Lung (tissue), 11 donors: ENCODE measurements at regions not wholly inside any gene's neighbourhood (a gene's known extent, or its start where the extent isn't known, plus 50 kb on each side); places are given as distances from the start of the nearest gene placed in this dataset.

Experiments
- ATAC-seq: fragments of 200-7000 bp; cut with Tn5 transposase; one replicate; pipeline ENCODE4 v1.9.1; 2020; ENCODE audit warnings: moderate number of reproducible peaks; ENCODE audit not compliant: insufficient read depth, low FRiP score
- DNase-seq, 3 donors: peaks; one replicate each; pipeline ENCODE4 v3.0.0-alpha.2; 2013 to 2017
- H3K27ac ChIP-seq, 2 donors: one replicate each; pipeline ENCODE4 v1.5.1; 2013; ENCODE audit warnings: mild to moderate bottlenecking in 2 of 2, moderate library complexity in 2 of 2, control low read depth in 1 of 2, inconsistent platforms in 1 of 2, low read depth in 1 of 2, low read length in 1 of 2
- H3K27me3 ChIP-seq, 3 donors: one replicate each; pipeline ENCODE4 v1.5.1; 2013; ENCODE audit warnings: low read length in 2 of 3; ENCODE audit not compliant: control insufficient read depth in 3 of 3, insufficient read depth in 3 of 3
- H3K36me3 ChIP-seq, 4 donors: one replicate each; pipeline ENCODE4 v1.5.1; 2013; ENCODE audit warnings: low read length in 4 of 4, mild to moderate bottlenecking in 1 of 4, moderate library complexity in 1 of 4; ENCODE audit not compliant: control insufficient read depth in 4 of 4, insufficient read depth in 4 of 4
- H3K4me1 ChIP-seq, 5 donors: one replicate each; pipeline ENCODE4 v1.5.1; 2013; ENCODE audit warnings: low read length in 5 of 5, mild to moderate bottlenecking in 2 of 5, moderate library complexity in 1 of 5; ENCODE audit not compliant: control insufficient read depth in 5 of 5, insufficient read depth in 5 of 5
- H3K4me3 ChIP-seq: one replicate; pipeline ENCODE4 v1.5.1; 2013; ENCODE audit warnings: mild to moderate bottlenecking, control low read depth, moderate library complexity
- H3K9ac ChIP-seq, 2 donors: one replicate each; pipeline ENCODE4 v1.5.1; 2013; ENCODE audit warnings: low read length in 2 of 2, control low read depth in 1 of 2; ENCODE audit not compliant: insufficient read depth in 1 of 2
- H3K9me3 ChIP-seq, 4 donors: one replicate each; pipeline ENCODE4 v1.5.1; 2013; ENCODE audit warnings: low read length in 3 of 4, mild to moderate bottlenecking in 1 of 4, moderate library complexity in 1 of 4; ENCODE audit not compliant: control insufficient read depth in 4 of 4, insufficient read depth in 3 of 4
- CTCF ChIP-seq: IDR thresholded peaks from 2 replicates; pipeline ENCODE4 v1.5.1; 2012; ENCODE audit warnings: mild to moderate bottlenecking; ENCODE audit errors: control extremely low read depth, extremely low read depth
- WGBS, 2 donors: extraction: QIAGEN DNeasy Blood & Tissue Kit; methylation state at CpG; one replicate each; pipeline ENCODE4 v1.1.7; 2013; 5-methylcytosine and 5-hydroxymethylcytosine counted together
- donor health status: control.
- donor health status: control.
- donor health status: Bipolar disorder and iron deficiency.
- donor health status: healthy.
- donor health status: DM: yes; HTN: yes; CAD: no.

- ATAC-seq (no peak), DNase-seq (no peak)
- no peaks in the 10 kb centered on the region for H3K36me3 ChIP-seq
- H3K27me3 ChIP-seq: no peaks in the 10 kb centered on the region
- H3K9me3 ChIP-seq: peaks cover 0 to 5% (median 0%) of the 10 kb centered on the region in 4 donors
- TF ChIP-seq CTCF: no peak
- H3K9ac ChIP-seq: no peak overlapping the region
- H3K4me3 ChIP-seq: no peak overlapping the region
- 73 to 82% methylated on average over 16 of the region's 16 CpGs for WGBS, 2 donors
- H3K27ac ChIP-seq: no peak overlapping the region
- H3K4me1 ChIP-seq: peaks cover 0 to 6% (median 0%) of the 10 kb centered on the region in 5 donors
These were observed 620.4 kb downstream of the BRD1 start for GRCh38 chr22:49207008-49208003.

GRCh38 chr22:49206281-49206680 lies 621.4 kb downstream of the BRD1 start:
- Histone ChIP-seq H3K27me3 (no peaks in the 10 kb centered on the region), H3K4me1 (peaks cover 0 to 6% (median 0%) of the 10 kb centered on the region in 5 donors), H3K27ac (no peak overlapping the region), H3K9ac (no peak overlapping the region), H3K4me3 (no peak overlapping the region), H3K9me3 (peaks cover 0 to 5% (median 0%) of the 10 kb centered on the region in 4 donors), H3K36me3 (no peaks in the 10 kb centered on the region)
- 89% methylated on average over 12 of the region's 12 CpGs for WGBS, 2 donors
- no peak for TF ChIP-seq CTCF
- ATAC-seq (no peak), DNase-seq (no peak)

- DNase-seq (no peak), ATAC-seq (no peak)
- H3K4me1 ChIP-seq: peaks cover 0 to 6% (median 0%) of the 10 kb centered on the region in 5 donors
- H3K9ac ChIP-seq: no peak overlapping the region
- WGBS, 2 donors: 61 to 77% methylated on average over 5 of the region's 5 CpGs
- no peak overlapping the region for H3K27ac ChIP-seq
- H3K9me3 ChIP-seq: peaks cover 0 to 5% (median 0%) of the 10 kb centered on the region in 4 donors
- no peaks in the 10 kb centered on the region for H3K36me3 ChIP-seq
- H3K27me3 ChIP-seq: peaks cover 0 to 4% (median 0%) of the 10 kb centered on the region in 3 donors
- TF ChIP-seq CTCF: no peak
- H3K4me3 ChIP-seq: no peak overlapping the region
These were observed 622.2 kb downstream of the BRD1 start for GRCh38 chr22:49205483-49205800.
